ENCODE measurements at regions not wholly inside any gene's neighbourhood (a gene's known extent, or its start where the extent isn't known, plus 50 kb on each side); places are given as distances from the start of the nearest gene placed in this dataset.
"Not testable (repeated sequence)": the region's sequence is repeated elsewhere in the genome, so short reads cannot be mapped to it uniquely, and the experiment has no call there.

DNA sequence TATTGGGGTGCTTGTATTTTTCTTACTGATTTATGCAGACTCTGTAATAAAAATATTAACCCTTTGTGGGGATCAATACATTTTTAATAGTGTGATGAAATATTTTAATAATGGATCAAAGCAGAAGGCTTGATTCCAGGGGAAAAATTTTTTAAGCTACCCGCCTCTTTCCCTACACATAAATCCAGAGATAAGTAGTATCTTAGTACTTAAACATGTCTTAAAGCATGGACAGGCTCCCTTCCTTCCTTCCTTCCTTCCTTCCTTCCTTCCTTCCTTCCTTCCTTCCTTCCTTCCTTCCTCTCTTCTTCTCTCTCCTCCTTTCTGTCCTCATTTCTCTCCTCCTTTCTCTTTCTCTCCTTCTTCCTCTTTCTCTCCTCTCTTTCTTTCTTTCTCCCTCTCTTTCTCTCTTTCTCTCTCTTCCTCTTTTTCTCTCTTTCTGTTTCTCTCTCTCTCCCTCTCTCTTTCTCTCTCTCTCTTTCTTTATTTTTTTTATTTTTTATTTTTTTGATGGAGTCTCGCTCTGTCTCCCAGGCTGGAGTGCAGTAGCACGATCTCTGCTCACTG lies 78.0 kb upstream of the SPRY4 start:
- ATAC-seq (ENCODE audit: low FRiP score), result no peak
- TF ChIP-seq, protein P1, sequence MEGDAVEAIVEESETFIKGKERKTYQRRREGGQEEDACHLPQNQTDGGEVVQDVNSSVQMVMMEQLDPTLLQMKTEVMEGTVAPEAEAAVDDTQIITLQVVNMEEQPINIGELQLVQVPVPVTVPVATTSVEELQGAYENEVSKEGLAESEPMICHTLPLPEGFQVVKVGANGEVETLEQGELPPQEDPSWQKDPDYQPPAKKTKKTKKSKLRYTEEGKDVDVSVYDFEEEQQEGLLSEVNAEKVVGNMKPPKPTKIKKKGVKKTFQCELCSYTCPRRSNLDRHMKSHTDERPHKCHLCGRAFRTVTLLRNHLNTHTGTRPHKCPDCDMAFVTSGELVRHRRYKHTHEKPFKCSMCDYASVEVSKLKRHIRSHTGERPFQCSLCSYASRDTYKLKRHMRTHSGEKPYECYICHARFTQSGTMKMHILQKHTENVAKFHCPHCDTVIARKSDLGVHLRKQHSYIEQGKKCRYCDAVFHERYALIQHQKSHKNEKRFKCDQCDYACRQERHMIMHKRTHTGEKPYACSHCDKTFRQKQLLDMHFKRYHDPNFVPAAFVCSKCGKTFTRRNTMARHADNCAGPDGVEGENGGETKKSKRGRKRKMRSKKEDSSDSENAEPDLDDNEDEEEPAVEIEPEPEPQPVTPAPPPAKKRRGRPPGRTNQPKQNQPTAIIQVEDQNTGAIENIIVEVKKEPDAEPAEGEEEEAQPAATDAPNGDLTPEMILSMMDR (IDR thresholded peaks at IDR 0.05), result no peak

DNA sequence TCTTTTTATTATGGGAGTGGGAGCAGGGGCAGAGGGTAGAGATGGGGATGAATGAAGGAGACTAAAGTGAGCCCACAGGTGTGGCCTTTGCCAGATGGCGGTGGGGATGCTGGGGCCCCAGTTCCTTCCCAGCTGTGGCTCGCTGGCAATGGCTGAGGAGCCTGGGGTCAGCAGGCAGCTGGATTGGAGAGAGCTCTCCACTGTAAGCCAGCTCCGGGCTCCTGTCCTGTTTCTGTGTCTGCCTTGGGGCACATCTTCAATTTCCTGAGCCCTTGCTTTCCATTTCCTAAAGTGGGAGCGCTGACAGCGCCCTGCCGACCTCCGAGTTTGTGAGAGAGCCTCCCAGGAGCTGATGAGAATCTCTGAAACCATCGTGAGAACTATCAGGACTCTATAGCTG lies 75.6 kb upstream of the SPRY4 start:
- ATAC-seq (ENCODE audit: low FRiP score), result no peak
- DNase-seq (ENCODE audit: low spot score), result no peak
- TF ChIP-seq, protein P1 (IDR thresholded peaks at IDR 0.05), result no peak

More for the DNA sequence above, 78.0 kb upstream of the SPRY4 start:
- DNase-seq (ENCODE audit: low spot score), result no peak

DNA sequence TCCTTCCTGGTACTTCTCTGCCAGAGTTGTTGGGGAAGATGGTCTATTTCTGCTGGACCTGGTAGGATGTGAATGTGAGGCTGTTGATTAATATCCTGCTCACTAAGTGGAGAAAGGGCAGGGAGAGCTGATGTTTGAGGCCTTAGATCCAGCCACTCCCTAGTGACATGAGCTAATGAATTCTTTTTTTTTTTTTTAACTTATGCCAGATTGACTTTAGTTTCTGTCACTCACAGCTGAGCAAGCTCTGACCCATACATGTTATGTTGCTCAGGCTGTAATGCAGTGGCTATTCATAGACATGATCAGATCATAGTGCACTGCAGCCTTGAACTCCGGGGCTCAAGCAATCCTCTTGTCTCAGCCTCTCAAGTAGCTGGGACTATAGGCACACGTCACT lies 75.1 kb upstream of the SPRY4 start:
- TF ChIP-seq, protein P1 (IDR thresholded peaks at IDR 0.05), result no peak
- ATAC-seq (ENCODE audit: low FRiP score), result no peak
- no peak for DNase-seq (ENCODE audit: low spot score)

DNA sequence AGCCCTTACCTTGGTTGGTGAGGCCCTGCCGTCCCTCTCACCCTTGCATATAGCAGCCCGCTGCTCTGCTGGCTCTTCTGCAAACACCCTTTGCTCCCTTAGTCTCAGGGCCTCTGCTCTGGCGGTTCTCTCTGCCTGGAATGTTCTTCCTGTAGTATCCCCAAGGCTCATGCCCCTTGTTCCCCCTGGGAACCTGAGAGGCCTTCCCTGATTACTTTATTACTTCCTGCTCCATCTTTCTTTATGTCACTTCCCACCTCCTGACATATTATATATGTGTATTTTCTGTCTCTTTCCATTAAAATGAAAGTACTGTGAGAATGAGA lies 73.9 kb upstream of the SPRY4 start:
- TF ChIP-seq, protein P1 (IDR thresholded peaks at IDR 0.05), result no peak
- no peak for ATAC-seq (ENCODE audit: low FRiP score)
- no peak for DNase-seq (ENCODE audit: low spot score)

DNA sequence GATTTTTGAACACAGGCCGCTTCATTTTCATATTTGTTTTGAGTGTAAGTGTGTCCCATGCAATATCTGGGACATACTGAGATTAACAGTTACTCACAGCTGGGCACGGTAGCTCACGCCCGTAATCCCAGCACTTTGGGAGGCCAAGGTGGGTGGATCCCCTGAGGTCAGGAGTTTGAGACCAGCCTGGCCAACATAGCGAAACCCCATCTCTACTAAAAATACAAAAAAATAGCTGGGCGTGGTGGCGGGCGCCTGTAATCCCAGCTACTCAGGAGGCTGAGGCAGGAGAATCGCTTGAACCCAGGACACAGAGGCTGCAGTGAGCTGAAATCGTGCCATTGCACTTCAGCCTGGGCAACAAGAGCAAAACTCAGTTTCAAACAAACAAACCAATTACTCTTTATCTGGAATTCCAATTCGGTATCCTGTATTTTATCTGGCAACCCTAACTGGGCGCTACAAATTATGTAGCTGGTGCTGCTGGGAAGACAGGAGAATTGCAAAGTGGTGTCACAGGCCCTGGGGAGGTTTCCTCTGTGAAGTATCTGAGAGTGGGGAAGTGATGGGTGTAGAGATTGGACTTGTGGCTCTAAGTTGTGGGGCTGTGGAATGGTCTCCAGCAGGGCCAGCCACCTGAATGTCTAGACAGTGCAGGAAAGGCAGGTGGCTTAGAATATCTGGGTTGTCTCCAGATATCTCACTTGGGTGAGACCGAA lies 73.3 kb upstream of the SPRY4 start:
- ATAC-seq (ENCODE audit: low FRiP score); DNase-seq (ENCODE audit: low spot score): not testable (repeated sequence)

DNA sequence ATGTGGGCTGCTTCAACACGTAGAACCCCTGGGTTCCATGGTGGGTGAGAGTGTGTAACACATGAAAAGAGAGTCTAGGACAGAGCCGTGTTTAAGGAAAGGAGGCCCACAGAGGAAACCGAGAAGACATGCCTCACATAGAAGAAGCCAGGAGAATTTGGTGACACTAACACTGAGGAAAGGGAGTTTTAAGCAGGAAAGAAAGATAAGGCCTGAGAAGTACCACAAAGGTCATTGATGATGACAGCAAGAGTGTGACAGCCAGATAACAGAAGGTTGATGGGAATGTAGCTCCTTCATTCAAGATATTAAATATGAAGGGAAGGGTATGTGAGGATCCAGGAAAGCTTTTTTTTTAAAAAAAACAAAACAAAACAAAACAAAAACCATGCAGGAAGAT lies 72.4 kb upstream of the SPRY4 start:
- DNase-seq (ENCODE audit: low spot score), result no peak
- TF ChIP-seq, protein P1 (IDR thresholded peaks at IDR 0.05), result no peak
- no peak for ATAC-seq (ENCODE audit: low FRiP score)

DNA sequence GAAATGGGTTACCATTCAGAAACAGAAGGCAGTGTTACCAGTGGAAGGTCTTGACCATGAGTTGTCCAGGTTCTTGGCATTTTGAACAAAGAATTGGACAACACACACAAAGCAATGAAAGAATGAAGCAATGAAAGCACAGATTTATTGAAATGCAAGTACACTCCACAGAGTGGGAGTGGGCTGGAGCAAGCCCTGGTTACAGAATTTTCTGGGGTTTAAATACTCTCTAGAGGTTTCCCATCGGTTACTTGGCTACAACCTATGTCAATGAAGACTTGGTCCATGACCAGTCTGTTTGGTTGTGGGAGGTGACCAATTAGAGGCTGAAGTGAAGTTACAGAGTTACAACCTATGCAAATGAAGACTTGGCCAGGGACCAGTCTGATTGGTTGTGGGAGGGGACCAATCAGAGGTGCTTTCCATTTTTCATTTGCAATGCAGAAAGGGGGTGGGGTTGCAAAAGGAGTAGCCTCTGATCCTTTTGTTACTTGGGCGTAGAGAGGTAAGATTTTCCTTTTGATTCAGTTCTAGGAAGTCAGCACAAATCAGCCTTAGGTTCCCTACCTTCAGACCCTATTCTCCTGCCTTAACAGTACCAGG lies 71.7 kb upstream of the SPRY4 start:
- DNase-seq (ENCODE audit: low spot score) (no peak), ATAC-seq (ENCODE audit: low FRiP score) (no peak)
- TF ChIP-seq, protein P1 (IDR thresholded peaks at IDR 0.05), result no peak

Data from omental fat pad (tissue), 3 donors.